GM12872 (cell line): ENCODE measurements at regions not wholly inside any gene's neighbourhood (a gene's known extent, or its start where the extent isn't known, plus 50 kb on each side); places are given as distances from the start of the nearest gene placed in this dataset.

Source experiments
- CTCF ChIP-seq: IDR thresholded peaks from 3 replicates; pipeline ENCODE4 v1.5.1; 2011; ENCODE audit warnings: low read depth, mild to moderate bottlenecking, low read length, moderate library complexity; ENCODE audit not compliant: insufficient read depth

GRCh38 chr13:83940742-83941141 lies 58.5 kb upstream of the SLITRK1 start:
- no peak for TF ChIP-seq CTCF

GRCh38 chr13:83937579-83937978 lies 55.3 kb upstream of the SLITRK1 start:
- no peak for TF ChIP-seq CTCF

GRCh38 chr13:83935566-83935965 lies 53.3 kb upstream of the SLITRK1 start:
- no peak for TF ChIP-seq CTCF
